ENCODE measurements at regions not wholly inside any gene's neighbourhood (a gene's known extent, or its start where the extent isn't known, plus 50 kb on each side); places are given as distances from the start of the nearest gene placed in this dataset.

DNA sequence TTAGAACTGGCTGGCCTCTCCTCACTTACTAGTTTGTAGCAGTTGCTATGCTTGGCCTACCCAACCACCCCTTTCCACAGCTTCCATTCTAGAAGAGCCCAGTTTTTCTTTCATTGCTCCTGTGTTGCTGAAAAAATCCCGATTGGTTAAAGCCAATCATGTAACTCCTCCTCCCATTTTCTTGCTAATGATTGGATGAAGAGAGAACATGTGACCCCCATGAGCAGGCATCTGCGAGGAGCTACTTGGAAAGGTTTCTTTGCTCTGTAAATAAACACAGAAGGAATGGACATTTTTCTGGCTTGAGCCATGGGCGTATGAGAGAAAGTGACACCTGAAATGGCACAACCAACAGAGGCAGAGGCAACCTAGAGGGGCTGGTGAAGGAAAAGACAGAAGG lies 773.8 kb upstream of the TBX3 start:
- TF ChIP-seq, protein P1, sequence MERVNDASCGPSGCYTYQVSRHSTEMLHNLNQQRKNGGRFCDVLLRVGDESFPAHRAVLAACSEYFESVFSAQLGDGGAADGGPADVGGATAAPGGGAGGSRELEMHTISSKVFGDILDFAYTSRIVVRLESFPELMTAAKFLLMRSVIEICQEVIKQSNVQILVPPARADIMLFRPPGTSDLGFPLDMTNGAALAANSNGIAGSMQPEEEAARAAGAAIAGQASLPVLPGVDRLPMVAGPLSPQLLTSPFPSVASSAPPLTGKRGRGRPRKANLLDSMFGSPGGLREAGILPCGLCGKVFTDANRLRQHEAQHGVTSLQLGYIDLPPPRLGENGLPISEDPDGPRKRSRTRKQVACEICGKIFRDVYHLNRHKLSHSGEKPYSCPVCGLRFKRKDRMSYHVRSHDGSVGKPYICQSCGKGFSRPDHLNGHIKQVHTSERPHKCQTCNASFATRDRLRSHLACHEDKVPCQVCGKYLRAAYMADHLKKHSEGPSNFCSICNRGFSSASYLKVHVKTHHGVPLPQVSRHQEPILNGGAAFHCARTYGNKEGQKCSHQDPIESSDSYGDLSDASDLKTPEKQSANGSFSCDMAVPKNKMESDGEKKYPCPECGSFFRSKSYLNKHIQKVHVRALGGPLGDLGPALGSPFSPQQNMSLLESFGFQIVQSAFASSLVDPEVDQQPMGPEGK (CRISPR knock-in tag; IDR thresholded peaks at IDR 0.05; ENCODE audit: borderline replicate concordance), result no peak
- no peak for TF ChIP-seq ESRRG (CRISPR knock-in tag; IDR thresholded peaks at IDR 0.05)
- TF ChIP-seq ZFP30 (CRISPR knock-in tag; IDR thresholded peaks at IDR 0.05), result no peak
- no peak for TF ChIP-seq RARB (CRISPR knock-in tag; IDR thresholded peaks at IDR 0.05)
- no peak for TF ChIP-seq ZNF8 (CRISPR knock-in tag; IDR thresholded peaks at IDR 0.05)
- TF ChIP-seq SNAI2 (CRISPR knock-in tag; IDR thresholded peaks at IDR 0.05), result no peak
- TF ChIP-seq ARNTL (CRISPR knock-in tag; IDR thresholded peaks at IDR 0.05; ENCODE audit: borderline replicate concordance, low read depth), result no peak
- TF ChIP-seq BACH2 (CRISPR knock-in tag; IDR thresholded peaks at IDR 0.05; ENCODE audit: borderline replicate concordance), result no peak
- no peak for TF ChIP-seq GLIS3 (CRISPR knock-in tag; IDR thresholded peaks at IDR 0.05)
- no peak for TF ChIP-seq ZNF70 (CRISPR knock-in tag; IDR thresholded peaks at IDR 0.05)
- TF ChIP-seq ZFP3 (CRISPR knock-in tag; IDR thresholded peaks at IDR 0.05), result no peak
- no peak for TF ChIP-seq ZC3H10 (CRISPR knock-in tag; IDR thresholded peaks at IDR 0.05)
- no peak for TF ChIP-seq PPARA (CRISPR knock-in tag; IDR thresholded peaks at IDR 0.05; ENCODE audit: borderline replicate concordance)
